Lower leg skin (tissue), 3 donors: ENCODE measurements at regions not wholly inside any gene's neighbourhood (a gene's known extent, or its start where the extent isn't known, plus 50 kb on each side); places are given as distances from the start of the nearest gene placed in this dataset.

ENCODE experiments used
- POLR2A ChIP-seq, 2 donors: fragments of 450-650 bp; IDR thresholded peaks; one replicate each; pipeline ENCODE4 v1.6.1; 2016 to 2017; ENCODE audit warnings: antibody characterized with exemption in 2 of 2, mild to moderate bottlenecking in 1 of 2, moderate library complexity in 1 of 2
- TF ChIP-seq, protein P1 (sequence below), 3 donors: fragments of 450-650 bp; IDR thresholded peaks; one replicate each; pipeline ENCODE4 v1.5.1; 2016; ENCODE audit warnings: antibody characterized with exemption in 3 of 3, mild to moderate bottlenecking in 3 of 3, moderate library complexity in 2 of 3

DNA sequence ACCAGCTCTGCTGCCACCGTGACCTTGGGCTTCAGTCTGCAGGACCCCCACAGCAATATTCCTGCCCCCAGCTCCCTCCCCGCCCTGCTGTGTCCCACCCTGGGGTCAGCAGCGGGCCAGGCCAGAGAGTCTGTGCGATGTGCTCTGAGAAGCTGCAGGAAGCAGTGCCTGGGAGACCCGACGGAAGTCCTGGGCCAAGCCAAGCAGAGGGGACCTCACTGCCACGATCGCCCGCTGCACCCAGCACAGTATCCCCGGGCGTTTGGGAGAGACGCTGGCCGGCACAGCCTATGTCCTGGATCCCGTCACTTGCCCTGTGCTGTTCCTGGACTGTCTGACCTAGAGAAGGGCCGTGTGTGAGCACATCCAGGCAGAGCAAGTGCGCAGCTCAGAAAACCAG is 106.6 kb upstream of the TTC34 start:
- TF ChIP-seq, protein P1, sequence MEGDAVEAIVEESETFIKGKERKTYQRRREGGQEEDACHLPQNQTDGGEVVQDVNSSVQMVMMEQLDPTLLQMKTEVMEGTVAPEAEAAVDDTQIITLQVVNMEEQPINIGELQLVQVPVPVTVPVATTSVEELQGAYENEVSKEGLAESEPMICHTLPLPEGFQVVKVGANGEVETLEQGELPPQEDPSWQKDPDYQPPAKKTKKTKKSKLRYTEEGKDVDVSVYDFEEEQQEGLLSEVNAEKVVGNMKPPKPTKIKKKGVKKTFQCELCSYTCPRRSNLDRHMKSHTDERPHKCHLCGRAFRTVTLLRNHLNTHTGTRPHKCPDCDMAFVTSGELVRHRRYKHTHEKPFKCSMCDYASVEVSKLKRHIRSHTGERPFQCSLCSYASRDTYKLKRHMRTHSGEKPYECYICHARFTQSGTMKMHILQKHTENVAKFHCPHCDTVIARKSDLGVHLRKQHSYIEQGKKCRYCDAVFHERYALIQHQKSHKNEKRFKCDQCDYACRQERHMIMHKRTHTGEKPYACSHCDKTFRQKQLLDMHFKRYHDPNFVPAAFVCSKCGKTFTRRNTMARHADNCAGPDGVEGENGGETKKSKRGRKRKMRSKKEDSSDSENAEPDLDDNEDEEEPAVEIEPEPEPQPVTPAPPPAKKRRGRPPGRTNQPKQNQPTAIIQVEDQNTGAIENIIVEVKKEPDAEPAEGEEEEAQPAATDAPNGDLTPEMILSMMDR (IDR thresholded peaks at IDR 0.05): no peak
- no peak for TF ChIP-seq POLR2A (IDR thresholded peaks at IDR 0.05)
